IPS-15b (cell line): ENCODE measurements at regions not wholly inside any gene's neighbourhood (a gene's known extent, or its start where the extent isn't known, plus 50 kb on each side); places are given as distances from the start of the nearest gene placed in this dataset.

Experiments
- H3K27me3 ChIP-seq: one replicate; pipeline ENCODE4 v1.6.1; 2013; ENCODE audit warnings: low read length; ENCODE audit not compliant: control insufficient read depth, insufficient read depth
- H3K36me3 ChIP-seq: one replicate; pipeline ENCODE4 v1.6.1; 2013; ENCODE audit warnings: low read length; ENCODE audit not compliant: control insufficient read depth, insufficient read depth
- H3K4me1 ChIP-seq: one replicate; pipeline ENCODE4 v1.6.1; 2013; ENCODE audit warnings: mild to moderate bottlenecking, low read length; ENCODE audit not compliant: control insufficient read depth, insufficient read depth
- H3K4me3 ChIP-seq: one replicate; pipeline ENCODE4 v1.5.1; 2013; ENCODE audit warnings: low read depth, low read length
- H3K9ac ChIP-seq: one replicate; pipeline ENCODE4 v1.6.1; 2013; ENCODE audit warnings: low read depth, mild to moderate bottlenecking, low read length
- H3K9me3 ChIP-seq: one replicate; pipeline ENCODE4 v1.6.1; 2013; ENCODE audit warnings: mild to moderate bottlenecking, low read length; ENCODE audit not compliant: control insufficient read depth, insufficient read depth

DNA sequence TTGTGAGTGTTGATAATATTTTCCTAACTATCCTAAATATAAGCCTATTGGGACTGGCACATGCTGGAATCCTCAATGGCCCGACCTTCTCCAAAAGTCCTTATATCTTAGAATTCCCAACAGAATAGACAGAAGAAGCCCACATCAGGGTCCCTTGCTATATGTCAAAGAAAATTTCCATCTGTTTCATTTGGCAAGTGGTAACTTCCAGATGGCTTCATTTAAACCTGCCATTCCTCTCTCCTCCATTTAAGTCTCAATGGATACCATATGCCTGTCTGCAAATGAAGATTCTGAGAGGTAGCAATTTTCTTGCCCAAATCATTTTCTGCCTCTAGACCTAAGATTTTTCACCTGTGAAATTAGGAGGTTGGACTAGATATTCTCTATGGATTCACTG is 73.1 kb upstream of the KCNA4 start:
- Histone ChIP-seq H3K9ac (no peak overlapping the region), H3K4me3 (no peak overlapping the region), H3K9me3 (no peaks in the 10 kb centered on the region), H3K27me3 (no peaks in the 10 kb centered on the region), H3K4me1 (no peaks in the 10 kb centered on the region), H3K36me3 (no peaks in the 10 kb centered on the region)

DNA sequence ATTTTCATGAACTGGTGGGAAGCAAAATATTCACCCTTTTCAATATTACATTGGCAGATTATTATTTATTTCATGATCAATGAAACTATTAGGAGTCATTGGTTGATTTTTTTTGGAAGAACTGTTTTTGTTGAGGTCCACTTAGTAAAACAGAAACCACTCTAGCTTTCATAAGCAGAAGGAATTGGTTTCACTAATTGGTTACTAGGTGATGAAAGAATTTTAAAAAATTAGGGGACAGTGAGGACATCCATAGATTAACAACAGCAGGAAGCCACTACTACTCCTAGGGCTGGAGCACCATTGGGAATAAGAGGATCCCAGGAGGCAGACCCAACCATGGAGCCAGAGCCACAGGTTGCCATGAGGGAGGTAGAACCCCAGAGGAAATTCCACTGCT is 74.4 kb upstream of the KCNA4 start:
- no peak overlapping the region for H3K9ac ChIP-seq
- no peak overlapping the region for H3K4me3 ChIP-seq
- H3K27me3 ChIP-seq, result no peaks in the 10 kb centered on the region
- H3K9me3 ChIP-seq, result no peaks in the 10 kb centered on the region
- no peaks in the 10 kb centered on the region for H3K4me1 ChIP-seq
- no peaks in the 10 kb centered on the region for H3K36me3 ChIP-seq

DNA sequence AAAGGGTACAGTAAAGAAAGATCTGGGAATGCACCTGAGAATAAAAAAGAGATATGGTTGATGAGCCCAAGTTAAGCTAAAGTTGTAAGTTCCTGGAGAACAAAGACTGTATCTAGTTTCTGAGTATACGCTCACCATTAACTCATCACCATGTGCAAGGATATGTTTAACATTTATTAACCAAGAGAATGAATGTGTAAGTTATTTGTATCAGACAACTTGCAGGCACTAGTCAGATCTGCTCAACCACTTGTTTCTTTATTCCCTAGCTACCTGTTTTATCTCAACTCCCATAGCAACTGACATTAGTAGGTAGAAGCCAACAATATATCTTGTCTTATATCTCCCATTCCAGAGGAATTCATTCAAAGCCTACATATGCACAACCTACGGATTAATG is 74.9 kb upstream of the KCNA4 start:
- Histone ChIP-seq H3K4me3 (no peak overlapping the region), H3K9me3 (no peaks in the 10 kb centered on the region), H3K4me1 (no peaks in the 10 kb centered on the region), H3K36me3 (no peaks in the 10 kb centered on the region), H3K27me3 (no peaks in the 10 kb centered on the region), H3K9ac (no peak overlapping the region)

DNA sequence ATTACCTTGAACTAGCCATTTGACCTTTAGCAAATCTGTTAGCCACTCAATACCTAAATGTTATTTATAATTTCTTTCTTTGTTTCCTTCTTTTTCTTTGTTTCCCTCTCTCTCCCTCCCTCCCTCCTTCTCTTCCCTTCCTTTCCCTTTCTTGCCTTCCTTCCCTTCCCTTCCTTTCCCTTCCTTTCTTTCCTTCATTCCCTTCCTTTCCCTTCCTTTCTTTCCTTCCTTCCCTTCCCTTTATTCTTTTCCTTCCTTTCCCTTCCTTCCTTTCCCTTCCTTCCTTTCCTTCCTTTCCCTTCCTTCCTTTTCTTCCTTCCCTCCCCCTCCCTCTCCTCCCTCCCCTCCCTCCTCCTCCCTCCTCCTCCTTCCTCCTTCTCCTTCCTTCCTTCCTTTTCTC is 75.7 kb upstream of the KCNA4 start:
- Histone ChIP-seq H3K9ac (no peak overlapping the region), H3K36me3 (no peaks in the 10 kb centered on the region), H3K4me1 (no peaks in the 10 kb centered on the region), H3K9me3 (no peaks in the 10 kb centered on the region), H3K4me3 (no peak overlapping the region), H3K27me3 (no peaks in the 10 kb centered on the region)

DNA sequence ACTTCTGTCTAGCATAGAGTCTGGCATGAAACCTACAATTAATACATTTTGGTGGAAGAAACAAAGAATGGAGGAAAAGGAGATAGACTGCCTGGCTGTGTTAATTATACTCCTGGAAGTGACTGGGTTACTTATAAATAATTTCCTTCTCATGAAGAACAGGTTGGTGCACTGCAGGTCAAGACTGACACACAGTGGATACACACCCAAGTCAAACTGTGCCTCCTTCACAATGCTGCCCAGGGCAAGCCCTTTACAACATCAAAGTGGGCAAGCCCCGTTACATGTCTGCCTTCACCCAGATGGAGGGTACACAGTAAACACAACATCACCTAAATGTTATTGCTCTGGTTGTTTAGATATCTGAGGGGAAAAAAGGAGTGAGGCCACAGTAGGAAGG is 83.7 kb upstream of the KCNA4 start:
- no peaks in the 10 kb centered on the region for H3K36me3 ChIP-seq
- H3K9me3 ChIP-seq, result no peaks in the 10 kb centered on the region
- H3K4me3 ChIP-seq, result no peak overlapping the region
- no peak overlapping the region for H3K9ac ChIP-seq
- peaks cover 4% of the 10 kb centered on the region for H3K27me3 ChIP-seq
- H3K4me1 ChIP-seq, result no peaks in the 10 kb centered on the region

DNA sequence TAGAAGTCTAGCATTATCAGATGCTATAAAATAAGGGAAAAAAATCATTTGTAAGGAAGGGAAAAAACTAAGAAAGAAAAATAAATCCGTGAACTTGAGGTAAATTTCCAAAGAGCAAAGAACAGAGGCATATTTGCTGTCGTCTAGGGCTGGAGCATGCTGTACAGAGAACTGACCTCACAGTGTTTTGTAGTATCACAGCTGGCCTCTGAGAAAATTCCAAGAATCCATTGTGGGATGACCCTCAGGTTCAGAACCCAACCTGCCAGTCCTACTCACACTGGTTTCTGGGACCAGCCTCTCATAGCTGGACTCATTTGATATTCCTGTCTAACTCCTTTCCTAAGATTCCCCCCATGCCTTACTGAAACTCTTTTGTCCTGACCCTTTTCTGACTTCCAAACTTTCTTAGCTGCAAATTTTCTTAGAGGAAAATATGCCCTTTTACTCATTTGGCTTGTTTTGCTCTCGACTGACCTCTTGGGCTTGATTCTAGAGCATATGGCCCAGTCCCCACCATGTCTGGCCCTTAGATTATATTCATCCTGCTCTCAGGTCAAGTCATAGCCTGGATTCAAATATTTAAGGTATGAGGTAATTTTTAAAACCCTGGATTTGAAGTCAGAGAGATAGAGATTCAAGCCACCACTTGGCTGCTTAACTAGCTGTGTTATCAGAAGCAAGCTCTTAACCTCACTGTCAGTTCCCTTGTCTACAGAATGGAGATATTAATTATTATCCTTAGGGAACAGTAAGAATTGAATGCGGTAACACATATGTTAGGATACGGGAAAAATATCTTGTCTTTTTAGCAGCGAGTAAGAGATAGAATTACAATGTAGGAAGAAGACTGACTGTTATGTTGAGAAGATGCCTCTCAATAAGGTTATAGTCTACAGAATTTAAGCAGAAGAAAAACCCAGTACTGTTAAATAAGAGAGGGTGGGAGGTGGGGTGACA is 89.7 kb upstream of the KCNA4 start:
- H3K4me1 ChIP-seq, result no peaks in the 10 kb centered on the region
- H3K4me3 ChIP-seq, result no peak overlapping the region
- no peaks in the 10 kb centered on the region for H3K9me3 ChIP-seq
- H3K27me3 ChIP-seq, result peaks cover 36% of the 10 kb centered on the region
- H3K9ac ChIP-seq, result no peak overlapping the region
- H3K36me3 ChIP-seq, result no peaks in the 10 kb centered on the region

DNA sequence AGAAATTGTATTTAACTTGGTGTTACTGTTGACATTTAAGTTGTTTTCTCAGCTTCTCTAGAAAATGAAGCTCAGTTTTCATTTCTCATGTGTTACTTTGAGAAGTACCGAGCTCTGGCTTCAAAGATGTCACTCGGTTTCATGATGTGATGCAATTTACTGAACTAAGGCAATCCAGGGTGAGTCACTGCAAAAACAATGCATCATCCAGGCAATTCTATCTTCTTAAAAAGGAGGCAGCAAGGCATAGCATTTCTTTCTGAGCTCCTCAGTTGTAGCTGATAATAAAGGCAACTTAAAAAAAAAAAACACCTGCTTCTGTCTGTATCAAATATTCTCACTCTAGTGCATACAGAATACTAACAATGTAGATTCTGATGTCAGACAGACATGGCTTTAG is 91.1 kb upstream of the KCNA4 start:
- peaks cover 50% of the 10 kb centered on the region for H3K27me3 ChIP-seq
- H3K9ac ChIP-seq, result no peak overlapping the region
- no peak overlapping the region for H3K4me3 ChIP-seq

DNA sequence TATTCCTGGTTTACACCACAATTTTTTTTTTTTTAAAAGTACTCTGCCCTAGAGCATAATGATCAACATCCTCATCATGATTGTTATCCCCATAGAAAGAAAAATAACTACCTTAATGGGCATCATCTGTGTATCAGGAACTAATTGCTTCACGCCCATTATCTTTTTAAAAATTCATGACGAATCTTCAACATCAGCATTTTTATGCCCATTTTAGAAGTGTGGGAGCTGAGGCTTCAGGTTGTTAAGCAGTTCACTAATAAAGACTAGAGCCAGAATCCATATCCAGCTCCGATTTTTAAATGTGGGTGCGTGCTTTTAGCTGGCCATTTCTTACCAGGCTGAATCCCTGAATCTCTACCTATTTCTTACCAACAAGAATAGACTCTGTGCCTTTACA is 92.9 kb upstream of the KCNA4 start:
- no peak overlapping the region for H3K9ac ChIP-seq
- no peaks in the 10 kb centered on the region for H3K4me1 ChIP-seq
- no peak overlapping the region for H3K4me3 ChIP-seq
- H3K36me3 ChIP-seq, result no peaks in the 10 kb centered on the region
- no peaks in the 10 kb centered on the region for H3K9me3 ChIP-seq
- H3K27me3 ChIP-seq, result peaks cover 68% of the 10 kb centered on the region

More for the DNA sequence above, 91.1 kb upstream of the KCNA4 start:
- H3K9me3 ChIP-seq, result no peaks in the 10 kb centered on the region
- H3K36me3 ChIP-seq, result no peaks in the 10 kb centered on the region
- H3K4me1 ChIP-seq, result no peaks in the 10 kb centered on the region

DNA sequence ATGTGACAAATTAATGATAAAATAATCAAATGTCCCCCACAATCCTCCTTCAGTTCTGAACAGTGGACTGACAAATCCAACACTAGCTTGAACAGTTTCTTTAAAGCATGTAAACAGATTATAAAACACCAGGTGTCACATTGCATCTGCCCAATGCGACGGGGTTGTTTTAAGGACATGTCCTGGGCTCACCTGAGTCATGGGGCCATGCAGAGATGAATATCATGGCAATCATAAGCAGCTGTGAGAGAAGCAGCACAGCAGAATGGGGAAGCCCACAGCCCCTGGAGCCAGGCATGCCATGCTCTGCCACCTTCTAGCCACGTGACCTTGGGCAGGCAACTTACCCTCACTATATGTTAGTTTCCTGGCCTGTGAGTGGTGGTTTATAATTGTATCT is 93.9 kb upstream of the KCNA4 start:
- no peak overlapping the region for H3K4me3 ChIP-seq
- no peaks in the 10 kb centered on the region for H3K9me3 ChIP-seq
- no peaks in the 10 kb centered on the region for H3K36me3 ChIP-seq
- H3K4me1 ChIP-seq, result no peaks in the 10 kb centered on the region
- no peak overlapping the region for H3K9ac ChIP-seq
- H3K27me3 ChIP-seq, result peaks cover 67% of the 10 kb centered on the region

DNA sequence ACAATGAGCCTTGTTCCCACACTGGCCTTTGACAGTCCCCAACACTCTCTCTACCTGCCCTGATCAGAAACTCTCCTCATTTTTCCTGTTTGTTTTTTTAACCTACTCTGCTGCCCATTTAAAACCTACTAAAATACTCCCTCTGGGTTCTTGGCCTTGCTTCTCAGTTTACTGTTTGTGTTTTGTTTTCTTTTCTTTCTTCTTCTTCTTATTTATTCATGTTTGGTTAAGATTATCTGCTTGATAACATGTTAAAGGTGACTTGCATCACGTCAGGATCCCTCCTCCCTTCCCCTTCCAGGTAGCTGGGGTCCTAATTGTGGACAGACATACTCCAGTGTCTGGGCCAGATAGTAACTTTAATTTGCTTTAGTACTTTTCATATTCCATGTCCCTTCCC is 95.0 kb upstream of the KCNA4 start:
- no peak overlapping the region for H3K4me3 ChIP-seq
- no peaks in the 10 kb centered on the region for H3K4me1 ChIP-seq
- H3K36me3 ChIP-seq, result no peaks in the 10 kb centered on the region
- peaks cover 63% of the 10 kb centered on the region for H3K27me3 ChIP-seq
- no peak overlapping the region for H3K9ac ChIP-seq
- H3K9me3 ChIP-seq, result no peaks in the 10 kb centered on the region

DNA sequence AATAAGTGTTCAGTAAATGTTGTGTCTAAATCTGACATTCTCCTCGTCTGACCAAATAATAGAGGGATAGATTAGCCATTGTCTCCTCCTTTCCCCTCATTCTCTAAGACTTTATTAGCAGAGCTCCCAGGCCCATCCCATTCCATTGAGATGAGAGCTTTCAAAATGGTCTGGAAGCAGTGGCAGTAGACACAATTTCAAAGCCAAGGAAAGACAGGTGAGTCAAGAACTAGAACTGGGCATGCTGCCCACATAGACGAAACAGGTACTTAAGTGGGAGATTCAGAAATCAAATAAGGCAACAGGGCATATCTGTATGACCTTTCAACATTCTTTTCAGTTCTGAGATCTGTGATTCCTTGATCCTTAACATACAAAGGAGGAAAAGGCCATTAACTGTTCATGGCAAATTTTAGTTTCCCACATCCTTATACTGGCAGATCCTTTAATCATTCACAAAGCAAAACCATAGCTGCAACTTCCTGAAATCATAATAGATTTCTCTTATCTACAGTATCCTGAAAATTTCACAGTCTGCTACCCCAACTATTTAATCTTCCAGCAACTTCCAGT is 96.6 kb upstream of the KCNA4 start:
- Histone ChIP-seq H3K4me3 (no peak overlapping the region), H3K27me3 (peaks cover 65% of the 10 kb centered on the region), H3K4me1 (no peaks in the 10 kb centered on the region), H3K36me3 (no peaks in the 10 kb centered on the region), H3K9me3 (no peaks in the 10 kb centered on the region), H3K9ac (no peak overlapping the region)

DNA sequence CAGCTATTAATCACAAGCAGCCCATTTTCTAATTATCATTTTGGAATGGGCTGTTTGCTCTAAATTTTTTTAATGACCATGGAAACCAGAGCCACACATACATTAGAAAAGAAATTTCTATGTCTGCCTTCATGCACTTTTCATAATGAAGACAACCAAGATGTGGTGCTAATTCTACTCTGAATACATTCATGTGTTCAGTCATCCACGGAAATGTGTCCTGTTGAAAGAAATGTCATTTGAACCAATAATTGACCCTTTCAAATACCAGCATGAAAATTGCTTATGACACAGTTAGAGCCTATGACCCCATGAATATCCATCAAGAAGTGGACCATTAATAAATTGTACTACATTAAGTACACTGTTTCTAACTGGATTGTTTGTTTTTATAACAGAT is 99.7 kb upstream of the KCNA4 start:
- H3K4me3 ChIP-seq, result no peak overlapping the region
- H3K4me1 ChIP-seq, result no peaks in the 10 kb centered on the region

More for the DNA sequence above, 99.7 kb upstream of the KCNA4 start:
- no peaks in the 10 kb centered on the region for H3K9me3 ChIP-seq
- H3K36me3 ChIP-seq, result no peaks in the 10 kb centered on the region
- peaks cover 40% of the 10 kb centered on the region for H3K27me3 ChIP-seq
- no peak overlapping the region for H3K9ac ChIP-seq
